HEK293 (cell line): ENCODE measurements at regions not wholly inside any gene's neighbourhood (a gene's known extent, or its start where the extent isn't known, plus 50 kb on each side); places are given as distances from the start of the nearest gene placed in this dataset.

Experiments used
- CTCF ChIA-PET: fragments of 350-600 bp; formaldehyde crosslinking; extraction: SDS; loops from one replicate; lab custom pipeline; 2021; ENCODE audit warnings: antibody characterized with exemption; lab: Yijun Ruan, JAX
- POLR2A ChIA-PET: fragments of 300-600 bp; formaldehyde crosslinking; extraction: SDS; loops from one replicate; lab custom pipeline; 2020; ENCODE audit warnings: antibody characterized with exemption, inconsistent platforms; lab: Yijun Ruan, JAX
- H3K27ac ChIP-seq: fragments of 200-500 bp; sonication (Bioruptor generic); 2 replicates; pipeline ENCODE4 v1.5.1; 2014; ENCODE audit warnings: low read depth, low read length, control low read depth, inconsistent platforms; ENCODE audit errors: extremely low read depth
- H3K36me3 ChIP-seq, 2 experiments: fragments of 200-500 bp in 1 of 2; sonication (Bioruptor generic) in 1 of 2; 1 replicate in 1 of 2; 2 replicates in 1 of 2; pipeline ENCODE4 v1.5.1; 2014 to 2017; ENCODE audit warnings: inconsistent platforms in 2 of 2, low read length in 2 of 2; ENCODE audit not compliant: control insufficient read depth in 2 of 2, insufficient read depth in 1 of 2
- H3K4me1 ChIP-seq: fragments of 200-500 bp; sonication (Bioruptor generic); 2 replicates; pipeline ENCODE4 v1.5.1; 2014; ENCODE audit warnings: mild to moderate bottlenecking, low read length, inconsistent platforms; ENCODE audit not compliant: control insufficient read depth, insufficient read depth
- H3K4me3 ChIP-seq: 2 replicates; pipeline ENCODE4 v1.5.1; 2011; ENCODE audit warnings: low read depth, mild to moderate bottlenecking, control low read depth, low read length, moderate library complexity
- H3K9me3 ChIP-seq: fragments of 200-500 bp; sonication (Bioruptor generic); 2 replicates; pipeline ENCODE4 v1.5.1; 2014; ENCODE audit warnings: low read depth, low read length, inconsistent platforms; ENCODE audit not compliant: control insufficient read depth, insufficient read depth
- BCL11A ChIP-seq: fragments of 450-650 bp; formaldehyde crosslinking; IDR thresholded peaks from 2 replicates; pipeline ENCODE4 v1.5.1; 2016; ENCODE audit warnings: low read depth, missing biosample characterization, missing genetic modification characterization
- FEZF1 ChIP-seq: fragments of 450-650 bp; formaldehyde crosslinking; IDR thresholded peaks from 2 replicates; pipeline ENCODE4 v1.5.1; 2016; ENCODE audit warnings: missing biosample characterization, missing genetic modification characterization
- GLI2 ChIP-seq: fragments of 450-650 bp; formaldehyde crosslinking; IDR thresholded peaks from 2 replicates; pipeline ENCODE4; 2017; ENCODE audit warnings: missing biosample characterization, missing genetic modification characterization, low read depth, borderline replicate concordance
- KLF7 ChIP-seq: fragments of 450-650 bp; formaldehyde crosslinking; IDR thresholded peaks from 2 replicates; pipeline ENCODE4 v1.5.1; 2016; ENCODE audit warnings: missing biosample characterization, missing genetic modification characterization, borderline replicate concordance
- OSR2 ChIP-seq: fragments of 450-650 bp; formaldehyde crosslinking; IDR thresholded peaks from 2 replicates; pipeline ENCODE4 v1.5.1; 2016; ENCODE audit warnings: missing biosample characterization, missing genetic modification characterization
- PATZ1 ChIP-seq: fragments of 450-650 bp; formaldehyde crosslinking; IDR thresholded peaks from 2 replicates; pipeline ENCODE4 v1.5.1; 2016; ENCODE audit warnings: missing biosample characterization, missing genetic modification characterization
- SP2 ChIP-seq: fragments of 450-650 bp; formaldehyde crosslinking; IDR thresholded peaks from 2 replicates; pipeline ENCODE4 v1.5.1; 2016; ENCODE audit warnings: missing biosample characterization, missing genetic modification characterization
- ZFP69B ChIP-seq: fragments of 450-650 bp; formaldehyde crosslinking; IDR thresholded peaks from 2 replicates; pipeline ENCODE4 v1.5.1; 2016; ENCODE audit warnings: missing biosample characterization, missing genetic modification characterization
- ZNF112 ChIP-seq: fragments of 450-650 bp; formaldehyde crosslinking; IDR thresholded peaks from 2 replicates; pipeline ENCODE4 v1.5.0; 2017; ENCODE audit warnings: missing biosample characterization, missing genetic modification characterization
- ZNF23 ChIP-seq: fragments of 450-650 bp; formaldehyde crosslinking; IDR thresholded peaks from 2 replicates; pipeline ENCODE4 v1.5.1; 2016; ENCODE audit warnings: missing biosample characterization, missing genetic modification characterization, borderline replicate concordance
- ZNF324 ChIP-seq: fragments of 450-650 bp; formaldehyde crosslinking; IDR thresholded peaks from 2 replicates; pipeline ENCODE4 v1.5.1; 2016; ENCODE audit warnings: missing biosample characterization, missing genetic modification characterization
- ZNF362 ChIP-seq: fragments of 450-650 bp; formaldehyde crosslinking; IDR thresholded peaks from 2 replicates; pipeline ENCODE4 v1.5.1; 2016; ENCODE audit warnings: missing biosample characterization, missing genetic modification characterization
- ZNF48 ChIP-seq: fragments of 450-650 bp; formaldehyde crosslinking; IDR thresholded peaks from 2 replicates; pipeline ENCODE4 v1.5.1; 2016; ENCODE audit warnings: missing biosample characterization, missing genetic modification characterization
- ZNF529 ChIP-seq: fragments of 450-650 bp; formaldehyde crosslinking; IDR thresholded peaks from 2 replicates; pipeline ENCODE4 v1.5.1; 2017; ENCODE audit warnings: missing genetic modification characterization, missing biosample characterization; ENCODE audit not compliant: insufficient replicate concordance
- ZNF548 ChIP-seq: fragments of 450-650 bp; formaldehyde crosslinking; IDR thresholded peaks from 2 replicates; pipeline ENCODE4 v1.5.1; 2016; ENCODE audit warnings: missing biosample characterization, missing genetic modification characterization
- ZNF580 ChIP-seq: fragments of 450-650 bp; formaldehyde crosslinking; IDR thresholded peaks from 2 replicates; pipeline ENCODE4 v1.5.1; 2016; ENCODE audit warnings: missing biosample characterization, missing genetic modification characterization
- TF ChIP-seq, protein P1 (sequence below): fragments of 450-650 bp; formaldehyde crosslinking; IDR thresholded peaks from 2 replicates; pipeline ENCODE4; 2016; ENCODE audit warnings: missing biosample characterization, missing genetic modification characterization
- TF ChIP-seq, protein P2 (sequence below): fragments of 450-650 bp; formaldehyde crosslinking; IDR thresholded peaks from 2 replicates; pipeline ENCODE4 v1.5.1; 2016; ENCODE audit warnings: missing biosample characterization, missing genetic modification characterization
- TF ChIP-seq, protein P3 (sequence below): fragments of 450-650 bp; IDR thresholded peaks from 2 replicates; pipeline ENCODE4 v1.5.1; 2018; ENCODE audit warnings: missing biosample characterization, missing genetic modification characterization
- TF ChIP-seq, protein P4 (sequence below): fragments of 450-650 bp; formaldehyde crosslinking; IDR thresholded peaks from 2 replicates; pipeline ENCODE4 v1.5.1; 2017; ENCODE audit warnings: missing biosample characterization, missing genetic modification characterization

- CTCF ChIA-PET: no interaction called here
- POLR2A ChIA-PET: no interaction called here
Measured at GRCh38 chr4:177862541-177863176, 420.4 kb upstream of the AGA start.

GRCh38 chr4:177879851-177880250 lies 437.6 kb upstream of the AGA start:
- Histone ChIP-seq H3K27ac (no peak overlapping the region), H3K4me1 (no peaks in the 10 kb centered on the region), H3K9me3 (no peaks in the 10 kb centered on the region), H3K36me3 (no peaks in the 10 kb centered on the region), H3K4me3 (no peak overlapping the region)
- ChIA-PET POLR2A (no interaction called here), CTCF (no interaction called here)
- TF ChIP-seq PATZ1 (tag by site-specific recombination): no peak
- TF ChIP-seq, protein P1, sequence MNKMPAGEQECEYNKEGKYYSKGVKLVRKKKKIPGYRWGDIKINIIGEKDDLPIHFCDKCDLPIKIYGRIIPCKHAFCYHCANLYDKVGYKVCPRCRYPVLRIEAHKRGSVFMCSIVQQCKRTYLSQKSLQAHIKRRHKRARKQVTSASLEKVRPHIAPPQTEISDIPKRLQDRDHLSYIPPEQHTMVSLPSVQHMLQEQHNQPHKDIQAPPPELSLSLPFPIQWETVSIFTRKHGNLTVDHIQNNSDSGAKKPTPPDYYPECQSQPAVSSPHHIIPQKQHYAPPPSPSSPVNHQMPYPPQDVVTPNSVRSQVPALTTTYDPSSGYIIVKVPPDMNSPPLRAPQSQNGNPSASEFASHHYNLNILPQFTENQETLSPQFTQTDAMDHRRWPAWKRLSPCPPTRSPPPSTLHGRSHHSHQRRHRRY (tag by site-specific recombination): no peak
- no peak for TF ChIP-seq ZNF324 (tag by site-specific recombination)
- no peak for TF ChIP-seq ZNF580 (tag by site-specific recombination)
- TF ChIP-seq FEZF1: no peak
- TF ChIP-seq, protein P2, sequence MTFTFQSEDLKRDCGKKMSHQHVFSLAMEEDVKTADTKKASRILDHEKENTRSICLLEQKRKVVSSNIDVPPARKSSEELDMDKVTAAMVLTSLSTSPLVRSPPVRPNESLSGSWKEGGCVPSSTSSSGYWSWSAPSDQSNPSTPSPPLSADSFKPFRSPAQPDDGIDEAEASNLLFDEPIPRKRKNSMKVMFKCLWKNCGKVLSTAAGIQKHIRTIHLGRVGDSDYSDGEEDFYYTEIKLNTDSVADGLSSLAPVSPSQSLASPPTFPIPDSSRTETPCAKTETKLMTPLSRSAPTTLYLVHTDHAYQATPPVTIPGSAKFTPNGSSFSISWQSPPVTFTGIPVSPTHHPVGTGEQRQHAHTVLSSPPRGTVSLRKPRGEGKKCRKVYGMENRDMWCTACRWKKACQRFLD (tag by site-specific recombination): no peak
- no peak for TF ChIP-seq ZNF362 (tag by site-specific recombination)
- no peak for TF ChIP-seq ZNF23 (tag by site-specific recombination)
- no peak for TF ChIP-seq ZFP69B (tag by site-specific recombination)

More at GRCh38 chr4:177862541-177863176, 420.4 kb upstream of the AGA start:
- H3K27ac ChIP-seq: no peak overlapping the region
- H3K36me3 ChIP-seq: no peaks in the 10 kb centered on the region
- H3K4me1 ChIP-seq: no peaks in the 10 kb centered on the region
- TF ChIP-seq SP2 (tag by site-specific recombination) (no peak), PATZ1 (tag by site-specific recombination) (no peak), BCL11A (no peak)
- TF ChIP-seq, all 188 proteins: peak for 0
- no peak overlapping the region for H3K4me3 ChIP-seq
- H3K9me3 ChIP-seq: no peaks in the 10 kb centered on the region

DNA sequence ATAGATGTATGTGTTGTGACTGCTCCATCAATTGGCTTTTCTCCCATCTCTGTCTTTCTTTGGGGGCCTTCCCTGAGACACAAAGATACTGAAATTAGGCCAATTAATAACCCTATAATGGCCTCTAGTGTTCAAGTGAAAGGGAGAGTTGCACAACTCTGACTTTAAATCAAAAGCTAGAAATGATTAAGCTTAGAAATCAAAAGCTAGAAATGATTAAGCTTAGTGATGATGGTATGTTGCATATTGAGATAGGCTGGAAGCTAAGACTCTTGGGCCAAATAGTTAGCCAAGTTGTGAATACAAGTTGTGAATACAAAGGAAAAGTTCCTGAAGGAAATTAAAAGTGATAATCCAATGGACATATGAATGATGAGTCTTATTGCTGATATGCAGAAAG lies 452.9 kb upstream of the AGA start:
- ChIA-PET POLR2A (no interaction called here), CTCF (no interaction called here)
- H3K9me3 ChIP-seq: no peaks in the 10 kb centered on the region
- H3K4me1 ChIP-seq: no peaks in the 10 kb centered on the region
- no peaks in the 10 kb centered on the region for H3K36me3 ChIP-seq
- no peak overlapping the region for H3K27ac ChIP-seq
- H3K4me3 ChIP-seq: no peak overlapping the region
- TF ChIP-seq ZNF548 (tag by site-specific recombination): no peak
- TF ChIP-seq OSR2 (tag by site-specific recombination): no peak
- no peak for TF ChIP-seq ZNF48 (tag by site-specific recombination)
- TF ChIP-seq, protein P3, sequence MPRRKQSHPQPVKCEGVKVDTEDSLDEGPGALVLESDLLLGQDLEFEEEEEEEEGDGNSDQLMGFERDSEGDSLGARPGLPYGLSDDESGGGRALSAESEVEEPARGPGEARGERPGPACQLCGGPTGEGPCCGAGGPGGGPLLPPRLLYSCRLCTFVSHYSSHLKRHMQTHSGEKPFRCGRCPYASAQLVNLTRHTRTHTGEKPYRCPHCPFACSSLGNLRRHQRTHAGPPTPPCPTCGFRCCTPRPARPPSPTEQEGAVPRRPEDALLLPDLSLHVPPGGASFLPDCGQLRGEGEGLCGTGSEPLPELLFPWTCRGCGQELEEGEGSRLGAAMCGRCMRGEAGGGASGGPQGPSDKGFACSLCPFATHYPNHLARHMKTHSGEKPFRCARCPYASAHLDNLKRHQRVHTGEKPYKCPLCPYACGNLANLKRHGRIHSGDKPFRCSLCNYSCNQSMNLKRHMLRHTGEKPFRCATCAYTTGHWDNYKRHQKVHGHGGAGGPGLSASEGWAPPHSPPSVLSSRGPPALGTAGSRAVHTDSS (tag by site-specific recombination): no peak
- no peak for TF ChIP-seq ZNF112 (tag by site-specific recombination)
- TF ChIP-seq KLF7 (tag by site-specific recombination): no peak
- no peak for TF ChIP-seq ZNF529
- no peak for TF ChIP-seq GLI2 (tag by site-specific recombination)
- TF ChIP-seq, protein P4, sequence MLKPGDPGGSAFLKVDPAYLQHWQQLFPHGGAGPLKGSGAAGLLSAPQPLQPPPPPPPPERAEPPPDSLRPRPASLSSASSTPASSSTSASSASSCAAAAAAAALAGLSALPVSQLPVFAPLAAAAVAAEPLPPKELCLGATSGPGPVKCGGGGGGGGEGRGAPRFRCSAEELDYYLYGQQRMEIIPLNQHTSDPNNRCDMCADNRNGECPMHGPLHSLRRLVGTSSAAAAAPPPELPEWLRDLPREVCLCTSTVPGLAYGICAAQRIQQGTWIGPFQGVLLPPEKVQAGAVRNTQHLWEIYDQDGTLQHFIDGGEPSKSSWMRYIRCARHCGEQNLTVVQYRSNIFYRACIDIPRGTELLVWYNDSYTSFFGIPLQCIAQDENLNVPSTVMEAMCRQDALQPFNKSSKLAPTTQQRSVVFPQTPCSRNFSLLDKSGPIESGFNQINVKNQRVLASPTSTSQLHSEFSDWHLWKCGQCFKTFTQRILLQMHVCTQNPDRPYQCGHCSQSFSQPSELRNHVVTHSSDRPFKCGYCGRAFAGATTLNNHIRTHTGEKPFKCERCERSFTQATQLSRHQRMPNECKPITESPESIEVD (tag by site-specific recombination): no peak
